HCEC 1CT (cell line): ENCODE measurements at regions not wholly inside any gene's neighbourhood (a gene's known extent, or its start where the extent isn't known, plus 50 kb on each side); places are given as distances from the start of the nearest gene placed in this dataset.
A peak's percentile ranks its signal among the peaks of the same experiment; 100 is the strongest.

Experiments used
- DNase-seq: peaks from one replicate; pipeline ENCODE4 v3.0.0-alpha.2; 2017

- peak; percentile 81 for DNase-seq
Measured at GRCh38 chr6:146990821-146991798, 213.1 kb upstream of the STXBP5 start.

DNA sequence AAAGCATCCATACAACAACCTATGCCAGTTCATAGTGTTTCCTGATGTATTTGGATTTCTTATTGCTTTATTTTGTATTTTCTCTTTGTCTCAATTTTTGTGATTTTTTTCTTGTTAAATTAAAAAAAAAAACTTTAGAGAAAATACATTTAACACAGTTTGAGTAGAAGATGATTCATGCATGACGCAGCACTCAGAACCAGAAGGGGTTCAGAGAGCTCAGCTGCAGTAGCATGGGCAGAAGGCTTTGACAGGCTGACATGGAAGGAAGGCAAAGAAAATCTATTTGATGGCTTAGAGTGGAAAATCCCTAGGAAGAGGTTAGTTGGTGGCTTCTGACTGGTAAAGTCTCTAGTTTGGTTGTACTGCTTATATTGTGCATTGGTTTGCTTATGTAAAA is 207.2 kb upstream of the STXBP5 start:
- DNase-seq, result peak; percentile 81

DNA sequence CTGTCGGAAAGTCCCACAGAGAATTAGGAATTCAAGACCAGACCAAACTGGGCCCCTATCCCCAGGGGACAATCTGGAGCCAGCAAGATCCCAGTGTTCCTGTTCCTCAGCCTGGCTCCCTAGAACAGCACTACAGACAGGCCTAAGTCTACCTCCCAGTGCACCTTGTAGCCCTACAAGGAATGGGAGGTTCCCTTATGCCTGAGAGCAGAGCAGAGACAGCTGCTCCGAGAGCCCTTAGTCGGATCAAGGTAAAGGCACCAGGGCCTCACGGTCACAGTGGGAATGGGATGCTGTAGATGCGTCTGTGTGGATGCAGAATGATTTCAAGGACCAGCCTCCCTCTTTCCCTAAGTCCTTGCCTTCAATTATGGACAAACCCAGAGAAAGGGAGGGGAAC is 204.5 kb upstream of the STXBP5 start:
- DNase-seq, result no peak

DNA sequence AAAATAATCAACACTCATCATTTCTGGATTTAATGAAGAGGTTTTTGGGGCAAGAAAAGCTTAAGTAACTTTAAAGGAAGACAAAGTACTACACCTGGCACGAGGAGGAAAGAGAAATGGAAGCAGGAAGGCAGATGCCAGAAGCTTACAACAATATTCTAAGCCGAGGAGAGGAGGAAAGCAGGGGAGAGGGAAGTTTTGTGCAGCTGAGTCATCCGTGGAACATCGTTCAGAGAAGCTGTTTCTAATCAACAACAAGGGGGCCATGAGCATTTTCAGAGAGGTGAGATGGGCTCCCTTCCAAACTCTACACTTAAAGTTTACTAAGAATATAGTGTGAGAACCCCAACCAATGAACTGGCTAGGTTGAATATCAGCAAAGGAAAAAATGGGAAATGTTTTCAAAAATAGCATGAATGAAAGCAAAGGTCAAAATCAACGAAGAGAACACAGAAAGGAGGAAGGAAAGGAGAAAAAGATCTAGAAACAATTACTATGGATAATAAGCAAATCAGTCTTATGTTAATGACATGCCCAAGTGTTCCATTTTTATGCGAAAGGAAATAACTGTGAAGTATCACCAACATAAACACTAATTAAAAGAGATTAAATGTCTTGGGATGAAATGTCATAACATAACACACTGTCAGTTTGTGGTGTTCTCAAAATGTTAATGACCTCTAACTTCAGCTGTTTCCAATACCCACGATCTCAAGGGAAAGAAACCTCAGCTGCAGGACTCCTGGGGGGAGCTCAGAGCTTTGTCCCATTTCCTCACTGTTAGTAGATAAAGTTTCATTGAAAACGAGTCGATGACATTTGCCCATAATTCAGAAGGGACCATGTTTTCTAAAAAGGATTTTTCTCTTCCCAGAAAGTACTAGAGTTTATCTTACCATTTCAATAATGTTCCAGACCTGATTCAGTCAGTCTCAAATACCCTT is 203.4 kb upstream of the STXBP5 start:
- DNase-seq, result peak; percentile 68

GRCh38 chr6:147001621-147002020 is 202.6 kb upstream of the STXBP5 start:
- DNase-seq, result no peak

DNA sequence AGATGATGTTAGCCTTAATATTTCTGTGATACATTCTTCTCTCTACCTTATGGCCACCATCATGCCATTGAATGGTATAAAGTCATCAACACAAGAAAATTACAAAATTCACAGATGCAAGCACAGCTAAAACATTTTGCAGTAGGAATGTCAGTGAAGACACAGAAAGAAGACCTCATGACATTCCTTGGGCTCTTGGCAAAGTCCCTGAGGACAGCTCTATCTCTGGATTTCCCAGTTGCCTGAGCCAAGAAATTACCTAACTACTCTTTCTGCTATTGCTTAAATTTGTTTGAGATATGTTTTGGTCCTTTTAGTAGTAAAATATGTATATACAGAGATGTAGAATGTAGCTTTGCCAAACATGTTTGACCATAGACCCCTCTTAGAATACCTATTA is 201.0 kb upstream of the STXBP5 start:
- no peak for DNase-seq

- DNase-seq, result no peak
Measured at GRCh38 chr6:147005499-147005898, 198.7 kb upstream of the STXBP5 start.

- no peak for DNase-seq
Measured at GRCh38 chr6:147007441-147007840, 196.8 kb upstream of the STXBP5 start.

- DNase-seq, result no peak
Measured at GRCh38 chr6:147009358-147009757, 194.9 kb upstream of the STXBP5 start.

DNA sequence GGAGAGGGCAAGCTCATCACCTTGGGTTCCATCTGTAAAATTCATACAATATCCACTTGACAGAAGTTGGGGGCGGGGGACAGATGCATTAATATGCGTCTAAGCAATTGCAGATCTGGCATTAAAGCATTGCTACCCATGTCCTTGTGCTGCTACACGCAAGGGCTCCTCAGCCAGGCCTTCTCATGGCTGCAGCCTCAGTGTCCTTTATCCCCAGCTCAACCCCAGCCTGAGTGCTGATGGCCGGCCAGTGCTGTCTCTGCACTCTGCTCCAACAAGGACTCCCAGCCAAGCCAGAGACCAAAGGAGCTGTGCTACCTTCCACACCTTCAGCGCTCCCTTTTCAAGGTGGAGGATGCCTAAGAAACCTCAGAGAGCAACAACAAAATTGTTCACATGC is 188.5 kb upstream of the STXBP5 start:
- DNase-seq, result no peak

DNA sequence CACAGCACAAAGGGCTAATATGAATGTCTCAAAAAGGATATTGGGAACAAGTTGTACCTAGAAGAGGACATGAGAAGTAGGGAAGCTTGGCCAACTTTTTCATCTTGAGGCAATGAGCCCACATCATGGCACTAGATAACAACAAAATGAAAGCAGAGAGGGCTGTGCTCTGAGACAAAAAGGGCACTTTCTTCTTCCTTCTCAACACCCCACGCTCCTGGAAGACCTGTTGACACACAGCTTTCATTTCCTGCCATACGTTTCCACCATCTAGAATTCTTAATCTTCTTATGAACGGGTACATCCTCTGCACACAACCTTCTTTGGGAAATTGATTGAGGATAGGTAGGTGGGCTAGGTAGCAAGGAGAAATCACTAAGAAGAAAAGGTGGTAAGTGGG is 187.8 kb upstream of the STXBP5 start:
- DNase-seq, result no peak

DNA sequence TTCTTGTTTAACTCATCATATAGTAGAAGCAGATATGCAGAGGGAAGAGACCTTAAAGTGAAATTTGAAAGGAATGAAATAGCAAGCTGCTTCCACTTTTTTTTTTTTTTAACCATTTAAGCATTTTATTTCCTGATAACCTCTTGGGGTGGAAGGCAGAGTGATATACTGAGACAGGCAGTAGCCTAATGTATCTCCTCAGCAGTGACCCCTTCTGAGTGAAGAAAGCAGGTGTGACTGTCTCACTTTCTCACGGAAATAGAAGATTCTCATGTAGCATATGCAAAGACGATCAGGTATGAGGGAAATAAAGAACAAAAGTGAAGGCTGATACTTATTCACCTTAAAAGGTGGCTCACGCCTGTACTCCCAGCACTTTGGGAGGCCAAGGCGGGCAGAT is 187.1 kb upstream of the STXBP5 start:
- no peak for DNase-seq

- DNase-seq, result no peak
Measured at GRCh38 chr6:147019001-147019400, 185.2 kb upstream of the STXBP5 start.

- peak; percentile 10 for DNase-seq
Measured at GRCh38 chr6:147022041-147022440, 182.2 kb upstream of the STXBP5 start.

DNA sequence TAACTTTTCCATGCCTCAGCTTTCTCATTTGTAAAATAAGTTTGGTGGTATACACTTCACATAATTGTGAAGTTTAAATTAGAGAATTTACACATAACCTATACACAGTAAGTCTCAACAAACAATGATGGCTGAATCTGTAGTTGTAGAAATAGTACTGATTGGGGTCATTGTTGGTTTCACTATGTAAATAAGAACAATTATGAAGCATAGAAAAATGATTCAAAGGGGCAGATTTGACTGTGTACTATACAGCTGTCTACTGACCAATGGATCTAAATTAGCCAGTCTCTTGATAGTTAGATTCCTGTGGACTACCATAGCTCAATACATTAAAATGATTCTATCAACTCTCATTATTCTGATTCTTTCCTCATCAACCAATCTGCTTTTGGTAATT is 181.1 kb upstream of the STXBP5 start:
- DNase-seq, result no peak

DNA sequence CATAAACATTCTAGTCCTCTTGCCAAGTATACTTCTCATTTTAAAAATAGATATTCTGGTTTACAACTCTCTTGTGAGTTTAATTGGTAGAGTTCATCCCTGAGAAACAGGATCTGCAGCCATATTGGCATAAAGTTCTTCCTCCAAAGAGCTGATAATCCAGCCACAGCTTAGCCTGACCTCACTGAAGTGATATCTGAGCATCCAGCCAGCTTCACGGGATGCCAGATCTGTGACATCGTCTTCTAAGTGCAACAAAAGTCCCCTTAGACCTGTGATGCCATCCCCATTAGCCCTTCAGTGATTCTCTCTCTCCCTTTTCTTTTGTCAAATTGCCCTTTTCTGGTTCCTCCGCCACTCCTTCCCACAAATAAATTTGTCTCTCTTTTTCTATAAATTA is 180.6 kb upstream of the STXBP5 start:
- no peak for DNase-seq

DNA sequence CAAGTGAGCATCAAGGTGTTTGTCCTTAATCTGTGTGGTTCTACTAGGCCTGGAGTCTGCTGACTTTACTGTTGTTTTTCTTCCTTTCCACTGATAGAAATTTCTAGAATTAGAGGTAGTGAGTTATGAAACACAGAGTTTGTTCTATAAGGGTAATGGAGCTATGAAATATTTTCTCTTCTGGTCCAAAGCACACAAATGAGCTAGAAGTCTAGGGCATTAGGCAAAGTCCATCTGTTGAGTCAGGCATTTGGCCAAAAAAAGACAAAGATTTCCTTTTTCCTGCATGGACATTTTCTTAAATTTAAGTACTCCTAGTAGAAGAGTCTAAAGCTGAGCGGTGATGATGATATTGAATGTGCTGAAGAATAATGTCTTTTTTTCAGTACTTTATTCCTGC is 174.3 kb upstream of the STXBP5 start:
- no peak for DNase-seq

DNA sequence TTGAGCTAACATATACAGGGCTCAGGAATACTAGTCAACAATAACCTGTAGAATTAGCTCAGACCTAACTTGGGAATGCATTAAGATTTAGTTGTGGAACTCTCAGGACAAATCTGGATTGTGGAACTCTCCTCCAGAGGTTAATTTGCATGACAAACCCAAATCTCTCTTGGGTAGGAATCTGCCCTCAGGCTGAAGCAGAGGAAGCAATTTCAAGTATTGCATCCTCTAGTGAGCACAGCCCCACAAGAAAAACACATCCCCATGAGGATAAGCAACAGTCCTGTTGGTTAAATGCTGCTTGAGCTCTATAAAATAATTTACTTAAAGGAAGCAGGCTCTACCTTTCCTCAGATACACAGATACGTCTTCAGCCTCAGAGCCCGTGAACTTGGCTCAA is 170.9 kb upstream of the STXBP5 start:
- DNase-seq, result no peak

GRCh38 chr6:147035886-147036285 is 168.3 kb upstream of the STXBP5 start:
- no peak for DNase-seq

- DNase-seq, result no peak
Measured at GRCh38 chr6:147037881-147038280, 166.3 kb upstream of the STXBP5 start.

GRCh38 chr6:147040121-147040910 is 163.9 kb upstream of the STXBP5 start:
- peak; percentile 56 for DNase-seq

GRCh38 chr6:147042679-147043078 is 161.5 kb upstream of the STXBP5 start:
- no peak for DNase-seq

DNA sequence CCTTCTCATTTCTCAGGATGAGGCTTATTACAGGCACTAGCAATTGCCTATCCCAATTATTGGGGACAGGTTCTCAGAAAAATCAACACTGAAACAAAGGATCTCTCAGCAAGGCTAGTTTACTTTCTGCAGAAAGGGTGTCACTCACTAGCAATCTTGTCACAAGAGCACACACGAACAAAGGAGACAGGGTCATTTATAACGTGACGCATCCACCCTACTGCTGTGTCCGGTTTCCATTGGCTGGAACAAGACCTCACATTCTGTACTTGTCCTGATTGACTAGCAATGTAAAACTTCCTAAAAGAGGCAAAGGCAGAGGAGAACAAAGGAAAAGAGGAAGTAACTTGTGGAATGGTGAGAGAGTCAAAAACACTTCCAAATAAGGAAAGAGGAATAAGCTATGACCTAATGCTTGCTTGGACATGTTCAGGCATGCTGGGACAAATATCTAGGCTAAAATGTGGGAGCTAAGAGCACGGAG is 160.2 kb upstream of the STXBP5 start:
- DNase-seq, result peak; percentile 20
